Activated T-cell treated with anti-CD3 and anti-CD28 coated beads, Interleukin-2, amount 50 U/mL, for 48 hours (primary cell): ENCODE measurements at regions not wholly inside any gene's neighbourhood (a gene's known extent, or its start where the extent isn't known, plus 50 kb on each side); places are given as distances from the start of the nearest gene placed in this dataset.
"Not testable (repeated sequence)": the region's sequence is repeated elsewhere in the genome, so short reads cannot be mapped to it uniquely, and the experiment has no call there.

Experiments
- DNase-seq, 2 experiments: peaks; one replicate each; pipeline ENCODE4 v3.0.0-alpha.2; 2020

GRCh38 chr12:47408171-47408871, 297.5 kb downstream of the RPAP3 start:
- DNase-seq, result no peak

GRCh38 chr12:47407463-47408129, 298.2 kb downstream of the RPAP3 start:
- no peak for DNase-seq

- no peak for DNase-seq
Measured at GRCh38 chr12:47403681-47404080, 302.1 kb downstream of the RPAP3 start.

- not testable (repeated sequence) for DNase-seq
Measured at GRCh38 chr12:47401196-47401595, 304.6 kb downstream of the RPAP3 start.

- DNase-seq, result no peak
Measured at GRCh38 chr12:47400266-47400665, 305.6 kb downstream of the RPAP3 start.

- peak; percentile 59 to 61 for DNase-seq
Measured at GRCh38 chr12:47397664-47398281, 308.1 kb downstream of the RPAP3 start.

GRCh38 chr12:47396902-47397663, 308.7 kb downstream of the RPAP3 start:
- DNase-seq, result peak; percentile 46 to 55

GRCh38 chr12:47394070-47394469, 311.8 kb downstream of the RPAP3 start:
- peak; percentile 57 to 63 for DNase-seq

- DNase-seq, result no peak
Measured at GRCh38 chr12:47393403-47393790, 312.4 kb downstream of the RPAP3 start.

- DNase-seq, result peak; percentile 78 to 82
Measured at GRCh38 chr12:47391566-47391965, 311.8 kb upstream of the AMIGO2 start.

- no peak for DNase-seq
Measured at GRCh38 chr12:47388712-47389111, 309.0 kb upstream of the AMIGO2 start.

- DNase-seq, result no peak
Measured at GRCh38 chr12:47387994-47388393, 308.2 kb upstream of the AMIGO2 start.

- no peak for DNase-seq
Measured at GRCh38 chr12:47385653-47386052, 305.9 kb upstream of the AMIGO2 start.

- no peak for DNase-seq
Measured at GRCh38 chr12:47383942-47384341, 304.2 kb upstream of the AMIGO2 start.

GRCh38 chr12:47382305-47382704, 302.5 kb upstream of the AMIGO2 start:
- no peak for DNase-seq

GRCh38 chr12:47378907-47379306, 299.1 kb upstream of the AMIGO2 start:
- no peak for DNase-seq

- no peak for DNase-seq
Measured at GRCh38 chr12:47378222-47378582, 298.4 kb upstream of the AMIGO2 start.

- DNase-seq, result no peak
Measured at GRCh38 chr12:47377414-47378221, 297.9 kb upstream of the AMIGO2 start.

GRCh38 chr12:47376927-47377326, 297.2 kb upstream of the AMIGO2 start:
- no peak for DNase-seq

GRCh38 chr12:47373554-47374150, 293.9 kb upstream of the AMIGO2 start:
- no peak for DNase-seq

GRCh38 chr12:47370421-47370820, 290.7 kb upstream of the AMIGO2 start:
- no peak for DNase-seq

GRCh38 chr12:47369085-47369484, 289.3 kb upstream of the AMIGO2 start:
- DNase-seq, result no peak
